ENCODE measurements at regions not wholly inside any gene's neighbourhood (a gene's known extent, or its start where the extent isn't known, plus 50 kb on each side); places are given as distances from the start of the nearest gene placed in this dataset.
"Not testable (repeated sequence)": the region's sequence is repeated elsewhere in the genome, so short reads cannot be mapped to it uniquely, and the experiment has no call there.

GRCh38 chr22:12279512-12280474 lies 3248.2 kb upstream of the OR11H1 start:
- DNase-seq = not testable (repeated sequence)

DNA sequence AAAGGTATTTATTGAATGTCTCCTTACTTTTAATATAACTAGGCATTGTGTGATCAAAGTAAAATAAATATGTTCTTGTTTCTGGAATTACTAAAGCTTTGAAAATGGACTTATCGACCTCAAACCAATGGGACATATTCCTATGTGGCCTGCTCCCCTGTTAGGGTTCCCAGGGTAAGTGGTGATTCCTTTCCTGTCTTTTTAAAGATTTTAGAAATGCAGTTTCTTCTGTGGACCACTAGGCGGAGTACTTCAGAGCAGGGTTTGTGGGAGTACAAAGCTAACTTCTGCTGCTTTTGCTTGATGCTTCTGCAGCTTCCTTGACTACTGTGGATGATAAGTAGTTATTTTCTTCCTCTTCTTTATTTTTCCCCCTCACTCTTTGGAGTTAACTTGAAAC lies 3243.3 kb upstream of the OR11H1 start:
- not testable (repeated sequence) for DNase-seq

GRCh38 chr22:12297351-12297750 lies 3230.6 kb upstream of the OR11H1 start:
- peak; percentile 14 for DNase-seq

Data from activated CD8-positive, alpha-beta memory T cell treated with anti-CD3 and anti-CD28 coated beads, Interleukin-2, amount 50 U/mL, for 4 hours (primary cell).